HG03571 (cell line): ENCODE measurements at regions not wholly inside any gene's neighbourhood (a gene's known extent, or its start where the extent isn't known, plus 50 kb on each side); places are given as distances from the start of the nearest gene placed in this dataset.

Experiments
- ATAC-seq: cut with Tn5 transposase; IDR thresholded peaks from one replicate; pipeline ENCODE4 v1.9.1; 2021; ENCODE audit not compliant: unreplicated experiment

GRCh38 chr15:69652751-69653305 is 200.2 kb downstream of the RPLP1 start:
- no peak for ATAC-seq

- no peak for ATAC-seq
Observed at GRCh38 chr15:69653306-69653705, 200.7 kb downstream of the RPLP1 start.

- ATAC-seq, result no peak
Observed at GRCh38 chr15:69653846-69654245, 201.2 kb downstream of the RPLP1 start.

GRCh38 chr15:69656271-69657030 is 203.8 kb downstream of the RPLP1 start:
- ATAC-seq, result no peak

GRCh38 chr15:69657626-69658025 is 205.0 kb downstream of the RPLP1 start:
- ATAC-seq, result no peak

- no peak for ATAC-seq
Observed at GRCh38 chr15:69658411-69658945, 205.9 kb downstream of the RPLP1 start.

- ATAC-seq, result no peak
Observed at GRCh38 chr15:69659454-69660050, 206.9 kb downstream of the RPLP1 start.

GRCh38 chr15:69660114-69660513 is 207.5 kb downstream of the RPLP1 start:
- ATAC-seq, result no peak

GRCh38 chr15:69660658-69661405 is 208.2 kb downstream of the RPLP1 start:
- ATAC-seq, result no peak

- ATAC-seq, result no peak
Observed at GRCh38 chr15:69661446-69661845, 208.8 kb downstream of the RPLP1 start.

- no peak for ATAC-seq
Observed at GRCh38 chr15:69661871-69662644, 209.4 kb downstream of the RPLP1 start.

- ATAC-seq, result no peak
Observed at GRCh38 chr15:69662645-69663000, 210.0 kb downstream of the RPLP1 start.

GRCh38 chr15:69663441-69663840 is 210.8 kb downstream of the RPLP1 start:
- no peak for ATAC-seq

- ATAC-seq, result no peak
Observed at GRCh38 chr15:69663982-69664381, 211.4 kb downstream of the RPLP1 start.

GRCh38 chr15:69664572-69665571 is 212.3 kb downstream of the RPLP1 start:
- no peak for ATAC-seq

- ATAC-seq, result no peak
Observed at GRCh38 chr15:69665641-69666111, 213.1 kb downstream of the RPLP1 start.

- ATAC-seq, result no peak
Observed at GRCh38 chr15:69666441-69666882, 213.8 kb downstream of the RPLP1 start.

- no peak for ATAC-seq
Observed at GRCh38 chr15:69666921-69667811, 214.5 kb downstream of the RPLP1 start.
